Fibroblast of lung (primary cell): ENCODE measurements at regions not wholly inside any gene's neighbourhood (a gene's known extent, or its start where the extent isn't known, plus 50 kb on each side); places are given as distances from the start of the nearest gene placed in this dataset.

Source experiments
- DNase-seq, 2 donors: peaks; one replicate each; pipeline versions ENCODE4 v3.0.0 to v3.0.0-alpha.2; 2010; ENCODE audit warnings: low read depth in 2 of 2
- H2AFZ ChIP-seq: 2 replicates; pipeline ENCODE4 v1.5.1; 2012; ENCODE audit warnings: low read length, control low read depth, inconsistent platforms
- H3K27ac ChIP-seq: 2 replicates; pipeline ENCODE4 v1.5.1; 2011; ENCODE audit warnings: low read length, control low read depth; ENCODE audit not compliant: insufficient read depth
- H3K27me3 ChIP-seq: 2 replicates; pipeline ENCODE4 v1.5.1; 2011; ENCODE audit warnings: mild to moderate bottlenecking, low read length; ENCODE audit not compliant: control insufficient read depth, insufficient read depth
- H3K36me3 ChIP-seq: 2 replicates; pipeline ENCODE4 v1.5.1; 2011; ENCODE audit warnings: low read length; ENCODE audit not compliant: control insufficient read depth, insufficient read depth
- H3K4me1 ChIP-seq: 2 replicates; pipeline ENCODE4 v1.5.1; 2011; ENCODE audit warnings: low read length; ENCODE audit not compliant: control insufficient read depth, insufficient read depth; ENCODE audit errors: extremely low read depth
- H3K4me2 ChIP-seq: 2 replicates; pipeline ENCODE4 v1.5.1; 2011; ENCODE audit warnings: low read length, control low read depth; ENCODE audit not compliant: insufficient read depth; ENCODE audit errors: extremely low read depth
- H3K4me3 ChIP-seq, 4 experiments: fragments of 200-600 bp in 1 of 4; sonication (generic) in 1 of 4; replicated peaks in 1 of 4; 2 replicates each; pipeline ENCODE4 v1.5.1; 2011 to 2016; ENCODE audit warnings: low read length in 4 of 4, low read depth in 3 of 4, mild to moderate bottlenecking in 3 of 4, control low read depth in 2 of 4, inconsistent platforms in 1 of 4, mixed read lengths in 1 of 4; ENCODE audit not compliant: insufficient read depth in 1 of 4; ENCODE audit errors: control extremely low read depth in 1 of 4
- H3K79me2 ChIP-seq: 2 replicates; pipeline ENCODE4 v1.5.1; 2012; ENCODE audit warnings: mild to moderate bottlenecking, low read length, inconsistent platforms; ENCODE audit not compliant: control insufficient read depth, insufficient read depth
- H3K9ac ChIP-seq: 2 replicates; pipeline ENCODE4 v1.5.1; 2011; ENCODE audit warnings: mild to moderate bottlenecking, low read length, control low read depth; ENCODE audit not compliant: insufficient read depth
- H3K9me3 ChIP-seq: 2 replicates; pipeline ENCODE4 v1.5.1; 2012; ENCODE audit warnings: low read depth, low read length; ENCODE audit not compliant: control insufficient read depth, insufficient read depth
- H4K20me1 ChIP-seq: 2 replicates; pipeline ENCODE4 v1.5.1; 2011; ENCODE audit warnings: low read length; ENCODE audit not compliant: control insufficient read depth, insufficient read depth; ENCODE audit errors: extremely low read depth
- CTCF ChIP-seq, 2 donors: IDR thresholded peaks in 1 of 2; conservative IDR thresholded peaks in 1 of 2; 1 replicate in 1 of 2; 2 replicates in 1 of 2; pipeline ENCODE4 v1.5.1; 2011 to 2012; ENCODE audit warnings: low read length in 2 of 2, control low read depth in 1 of 2, inconsistent platforms in 1 of 2, low read depth in 1 of 2, mild to moderate bottlenecking in 1 of 2
- EZH2 ChIP-seq: IDR thresholded peaks from 2 replicates; pipeline ENCODE4 v1.5.1; 2012; ENCODE audit warnings: low read length, control low read depth, mild to moderate bottlenecking; ENCODE audit errors: missing control alignments

GRCh38 chr10:130967784-130968183 lies 343.7 kb downstream of the TCERG1L start:
- Histone ChIP-seq H3K27me3 (no peaks in the 10 kb centered on the region), H3K27ac (no peak overlapping the region), H3K9ac (no peak overlapping the region), H2AFZ (no peak overlapping the region), H3K36me3 (no peaks in the 10 kb centered on the region), H3K9me3 (no peaks in the 10 kb centered on the region), H4K20me1 (no peaks in the 10 kb centered on the region), H3K4me3 (no peak overlapping the region), H3K79me2 (no peaks in the 10 kb centered on the region), H3K4me2 (no peak overlapping the region), H3K4me1 (no peaks in the 10 kb centered on the region)
- DNase-seq, result no peak
- TF ChIP-seq EZH2 (no peak), CTCF (conservative IDR thresholded peaks at IDR 0.05 in 1 of 2, IDR thresholded peaks at IDR 0.05 in 1 of 2; ENCODE audit: low read depth in 1 of 2, low read length in 2 of 2) (no peak)

GRCh38 chr10:130968511-130968910 lies 343.0 kb downstream of the TCERG1L start:
- H3K9ac ChIP-seq, result no peak overlapping the region
- no peak overlapping the region for H2AFZ ChIP-seq
- TF ChIP-seq EZH2 (no peak), CTCF (conservative IDR thresholded peaks at IDR 0.05 in 1 of 2, IDR thresholded peaks at IDR 0.05 in 1 of 2; ENCODE audit: low read depth in 1 of 2, low read length in 2 of 2) (no peak)
- no peak overlapping the region for H3K4me3 ChIP-seq
- H3K27me3 ChIP-seq, result no peaks in the 10 kb centered on the region
- H3K27ac ChIP-seq, result no peak overlapping the region
- no peaks in the 10 kb centered on the region for H4K20me1 ChIP-seq
- H3K4me2 ChIP-seq, result no peak overlapping the region
- no peaks in the 10 kb centered on the region for H3K4me1 ChIP-seq
- no peaks in the 10 kb centered on the region for H3K9me3 ChIP-seq
- H3K79me2 ChIP-seq, result no peaks in the 10 kb centered on the region
- no peaks in the 10 kb centered on the region for H3K36me3 ChIP-seq
- DNase-seq, result no peak

GRCh38 chr10:130968964-130969363 lies 342.6 kb downstream of the TCERG1L start:
- no peak overlapping the region for H3K9ac ChIP-seq
- TF ChIP-seq EZH2 (no peak), CTCF (conservative IDR thresholded peaks at IDR 0.05 in 1 of 2, IDR thresholded peaks at IDR 0.05 in 1 of 2; ENCODE audit: low read depth in 1 of 2, low read length in 2 of 2) (no peak)
- H3K79me2 ChIP-seq, result no peaks in the 10 kb centered on the region
- no peak overlapping the region for H3K4me2 ChIP-seq
- DNase-seq, result no peak
- no peaks in the 10 kb centered on the region for H3K27me3 ChIP-seq
- H3K9me3 ChIP-seq, result no peaks in the 10 kb centered on the region
- no peaks in the 10 kb centered on the region for H3K36me3 ChIP-seq
- H3K4me1 ChIP-seq, result no peaks in the 10 kb centered on the region
- no peaks in the 10 kb centered on the region for H4K20me1 ChIP-seq
- no peak overlapping the region for H3K27ac ChIP-seq
- H3K4me3 ChIP-seq, result no peak overlapping the region
- H2AFZ ChIP-seq, result no peak overlapping the region
